Spleen (tissue), 11 donors: ENCODE measurements at regions not wholly inside any gene's neighbourhood (a gene's known extent, or its start where the extent isn't known, plus 50 kb on each side); places are given as distances from the start of the nearest gene placed in this dataset.

Source experiments
- DNase-seq: peaks from one replicate; pipeline ENCODE4 v3.0.0-alpha.2; 2020
- H3K27ac ChIP-seq, 8 donors: fragments of 200-600 bp; sonication (generic) in 7 of 8; 1 replicate in 4 of 8; 2 replicates in 4 of 8; pipeline versions ENCODE4 v1.5.0 to v1.8.0; 2016 to 2021; ENCODE audit warnings: inconsistent platforms in 4 of 8, mild to moderate bottlenecking in 4 of 8, moderate library complexity in 1 of 8
- H3K27me3 ChIP-seq, 7 donors: fragments of 200-600 bp; sonication (generic) in 6 of 7; replicated peaks in 1 of 7; 1 replicate in 4 of 7; 2 replicates in 3 of 7; pipeline versions ENCODE4 v1.5.0 to v1.8.0; 2016 to 2021; ENCODE audit warnings: inconsistent platforms in 3 of 7, mild to moderate bottlenecking in 1 of 7
- H3K36me3 ChIP-seq, 6 donors: fragments of 200-600 bp; sonication (generic) in 5 of 6; 1 replicate in 4 of 6; 2 replicates in 2 of 6; pipeline versions ENCODE4 v1.5.0 to v1.8.0; 2016 to 2021; ENCODE audit warnings: inconsistent platforms in 2 of 6
- H3K4me1 ChIP-seq, 6 donors: fragments of 200-600 bp; sonication (generic) in 5 of 6; 1 replicate in 3 of 6; 2 replicates in 3 of 6; pipeline versions ENCODE4 v1.5.0 to v1.8.0; 2016 to 2021; ENCODE audit warnings: inconsistent platforms in 3 of 6
- H3K4me3 ChIP-seq, 8 donors: fragments of 200-600 bp; sonication (generic) in 7 of 8; 1 replicate in 4 of 8; 2 replicates in 4 of 8; pipeline versions ENCODE4 v1.5.0 to v1.8.0; 2016 to 2021; ENCODE audit warnings: inconsistent platforms in 4 of 8, mild to moderate bottlenecking in 4 of 8, moderate library complexity in 2 of 8
- H3K9me3 ChIP-seq, 8 donors: fragments of 200-600 bp; sonication (generic) in 7 of 8; 1 replicate in 4 of 8; 2 replicates in 4 of 8; pipeline versions ENCODE4 v1.5.0 to v1.8.0; 2016 to 2021; ENCODE audit warnings: inconsistent platforms in 4 of 8
- CTCF ChIP-seq, 11 experiments: fragments of 200-600 bp in 7 of 11; fragments of 450-650 bp in 4 of 11; sonication (generic) in 4 of 11; IDR thresholded peaks in 8 of 11; conservative IDR thresholded peaks in 3 of 11; 1 replicate in 7 of 11; 2 replicates in 4 of 11; pipeline versions ENCODE4 v1.4.0 to v1.8.0; 2016 to 2021; ENCODE audit warnings: antibody characterized with exemption in 11 of 11, inconsistent platforms in 4 of 11, mild to moderate bottlenecking in 1 of 11
- POLR2A ChIP-seq, 3 donors: fragments of 450-650 bp; IDR thresholded peaks; one replicate each; pipeline ENCODE4 v1.5.1; 2017; ENCODE audit warnings: antibody characterized with exemption in 3 of 3, mild to moderate bottlenecking in 1 of 3
- POLR2AphosphoS5 ChIP-seq, 3 donors: sonication (generic); formaldehyde crosslinking; IDR thresholded peaks; one replicate each; pipeline ENCODE4 v1.5.1; 2017; ENCODE audit warnings: antibody characterized with exemption in 3 of 3
- WGBS, 5 donors: extraction: QIAGEN DNeasy Blood & Tissue Kit in 3 of 5; methylation state at CpG; one replicate each; pipeline versions ENCODE4 v1.1.5 to v1.1.7; 2013 to 2018; 5-methylcytosine and 5-hydroxymethylcytosine counted together
- intact Hi-C: fragments of 100-400 bp; cut with DNase I; formaldehyde crosslinking; loops from one replicate; pipeline ENCODE4 v1.15.0; 2023; ENCODE audit warnings: low total_unique reads
- donor health status: healthy with polysubstance abuse.
- donor health status: DM: no; HTN: no; CAD: no; lungs with moderate emphysema.
- donor health status: DM: no; HTN: no; CAD: no.
- donor health status: Bipolar disorder and iron deficiency.
- donor health status: healthy.
- donor health status: DM: no; HTN: no; CAD: no.
- donor health status: DM: yes; HTN: yes; CAD: no.

DNA sequence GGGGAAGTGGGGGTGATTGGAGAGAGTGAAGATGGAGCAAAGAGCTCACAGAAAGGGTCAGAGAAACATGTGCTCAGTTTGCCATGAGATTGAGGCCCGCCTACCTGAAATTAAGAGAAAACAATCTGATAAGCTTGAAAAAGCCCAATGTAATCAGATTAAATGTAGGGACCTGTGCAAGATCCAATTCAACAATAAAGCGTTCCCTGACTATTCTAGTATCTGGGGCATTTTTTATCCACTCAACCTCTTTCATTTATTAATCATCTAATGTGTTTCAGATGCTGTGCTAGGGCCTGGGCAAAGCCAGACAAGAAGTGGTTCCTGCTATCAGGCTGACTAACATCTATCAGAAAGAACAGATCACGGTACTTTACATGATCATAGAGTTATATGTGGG, 238.4 kb upstream of the MYO3A start:
- intact Hi-C loops: no loop called here
- peaks cover 0 to 23% (median 0%) of the 10 kb centered on the region in 6 donors for H3K4me1 ChIP-seq
- no peaks in the 10 kb centered on the region for H3K27me3 ChIP-seq
- no peaks in the 10 kb centered on the region for H3K9me3 ChIP-seq
- no peak for DNase-seq
- 65 to 88% (median 74%) methylated on average over 3 of the region's 3 CpGs for WGBS, 5 donors
- H3K36me3 ChIP-seq: no peaks in the 10 kb centered on the region
- H3K4me3 ChIP-seq: no peak overlapping the region
- H3K27ac ChIP-seq: no peak overlapping the region
- TF ChIP-seq CTCF (IDR thresholded peaks at IDR 0.05 in 8 of 11, conservative IDR thresholded peaks at IDR 0.05 in 3 of 11): no peak

DNA sequence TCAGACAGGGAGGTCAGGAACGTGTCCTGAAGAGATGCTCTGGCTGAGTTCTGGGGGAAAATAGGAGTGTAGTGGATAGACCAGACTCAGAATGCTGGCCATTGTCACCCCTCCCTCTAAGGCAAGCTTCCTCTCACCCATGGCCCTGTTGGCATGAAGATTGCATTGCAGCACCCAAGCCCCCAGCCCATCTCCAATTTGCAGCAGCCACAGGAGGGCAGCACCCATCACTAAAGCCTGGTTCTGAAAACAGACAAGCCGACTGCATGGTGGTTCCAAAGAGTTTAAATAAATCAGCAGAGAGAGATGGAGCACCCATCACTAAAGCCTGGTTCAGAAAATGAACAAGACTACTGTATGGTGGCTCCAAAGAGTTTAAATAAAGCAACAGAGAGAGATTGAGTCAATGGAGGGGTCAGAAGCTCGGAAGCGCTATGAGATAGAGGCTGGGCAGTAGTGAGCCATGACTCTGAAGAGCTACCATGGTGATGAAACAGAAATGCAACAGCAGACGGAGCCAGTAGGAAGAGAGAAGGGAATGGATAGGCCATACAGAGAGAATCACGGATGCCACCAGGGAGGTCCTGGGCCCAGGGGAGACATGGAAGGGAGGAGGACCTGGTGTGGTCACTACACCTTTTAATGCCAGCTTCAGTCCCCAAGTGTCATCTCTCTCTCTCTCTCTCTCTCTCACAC, 237.9 kb upstream of the MYO3A start:
- intact Hi-C loops: no loop called here
- Histone ChIP-seq H3K4me1 (peaks cover 0 to 23% (median 0%) of the 10 kb centered on the region in 6 donors), H3K4me3 (no peak overlapping the region), H3K27ac (no peak overlapping the region), H3K36me3 (no peaks in the 10 kb centered on the region), H3K9me3 (no peaks in the 10 kb centered on the region), H3K27me3 (no peaks in the 10 kb centered on the region)
- WGBS, 5 donors: 82 to 89% (median 84%) methylated on average over 6 of the region's 6 CpGs
- DNase-seq: no peak
- TF ChIP-seq POLR2AphosphoS5 (IDR thresholded peaks at IDR 0.05) (no peak), POLR2A (IDR thresholded peaks at IDR 0.05) (no peak), CTCF (IDR thresholded peaks at IDR 0.05 in 8 of 11, conservative IDR thresholded peaks at IDR 0.05 in 3 of 11) (no peak)

GRCh38 chr10:25697412-25697811, 236.6 kb upstream of the MYO3A start:
- H3K36me3 ChIP-seq: no peaks in the 10 kb centered on the region
- TF ChIP-seq POLR2AphosphoS5 (IDR thresholded peaks at IDR 0.05) (no peak), CTCF (IDR thresholded peaks at IDR 0.05 in 8 of 11, conservative IDR thresholded peaks at IDR 0.05 in 3 of 11) (no peak), POLR2A (IDR thresholded peaks at IDR 0.05) (no peak)
- no peak overlapping the region for H3K27ac ChIP-seq
- peaks cover 0 to 18% (median 0%) of the 10 kb centered on the region in 6 donors for H3K4me1 ChIP-seq
- H3K9me3 ChIP-seq: no peaks in the 10 kb centered on the region
- no peak overlapping the region for H3K4me3 ChIP-seq
- intact Hi-C loops: no loop called here
- WGBS, 5 donors: 75 to 86% (median 80%) methylated on average over 5 of the region's 5 CpGs
- DNase-seq: no peak
- no peaks in the 10 kb centered on the region for H3K27me3 ChIP-seq

DNA sequence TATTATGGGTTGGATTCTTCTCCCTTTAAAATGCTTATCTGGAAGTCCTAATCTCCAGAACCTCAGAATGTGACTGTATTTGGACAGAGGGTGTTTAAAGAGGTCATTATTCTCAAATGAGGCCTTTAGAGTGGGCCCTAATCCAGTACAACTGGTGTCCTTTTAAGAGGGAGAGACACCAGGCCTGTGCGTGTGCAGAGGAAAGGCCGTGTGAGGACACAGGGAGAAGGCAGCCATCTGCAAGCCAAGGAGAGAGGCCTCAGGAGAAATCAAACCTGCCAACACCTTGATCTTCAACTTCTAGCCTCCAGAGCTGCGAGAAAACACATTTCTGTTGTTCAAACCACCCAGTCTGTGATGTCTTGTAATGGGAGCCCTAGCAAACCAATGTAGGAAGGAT, 235.4 kb upstream of the MYO3A start:
- no peak for TF ChIP-seq POLR2A (IDR thresholded peaks at IDR 0.05)
- TF ChIP-seq POLR2AphosphoS5 (IDR thresholded peaks at IDR 0.05): no peak
- no peak for TF ChIP-seq CTCF (IDR thresholded peaks at IDR 0.05 in 8 of 11, conservative IDR thresholded peaks at IDR 0.05 in 3 of 11)

More for the DNA sequence above, 235.4 kb upstream of the MYO3A start:
- Histone ChIP-seq H3K4me3 (no peak overlapping the region), H3K27ac (no peak overlapping the region), H3K4me1 (peaks cover 0 to 8% (median 0%) of the 10 kb centered on the region in 6 donors), H3K27me3 (no peaks in the 10 kb centered on the region), H3K9me3 (no peaks in the 10 kb centered on the region), H3K36me3 (no peaks in the 10 kb centered on the region)
- WGBS, 5 donors: 56 to 88% (median 75%) methylated on average over 3 of the region's 3 CpGs
- intact Hi-C loops: no loop called here
- DNase-seq: no peak
